Hepatocyte (in vitro differentiated cells): ENCODE measurements at regions not wholly inside any gene's neighbourhood (a gene's known extent, or its start where the extent isn't known, plus 50 kb on each side); places are given as distances from the start of the nearest gene placed in this dataset.

Experiments
- EZH2 ChIP-seq: fragments of 200-600 bp; sonication (generic); IDR thresholded peaks from 2 replicates; pipeline ENCODE4 v1.6.1; 2016; ENCODE audit warnings: antibody characterized with exemption, mild to moderate bottlenecking, borderline replicate concordance
- EZH2phosphoT487 ChIP-seq: fragments of 200-600 bp; sonication (generic); IDR thresholded peaks from one replicate; pipeline ENCODE4 v1.6.1; 2018; ENCODE audit warnings: antibody characterized with exemption, mild to moderate bottlenecking, low read depth, moderate library complexity; ENCODE audit not compliant: unreplicated experiment, severe bottlenecking
- TF ChIP-seq, protein P1 (sequence below): fragments of 200-600 bp; sonication (generic); IDR thresholded peaks from 2 replicates; pipeline ENCODE4 v1.5.1; 2016; ENCODE audit warnings: antibody characterized with exemption, mild to moderate bottlenecking; ENCODE audit not compliant: poor library complexity

DNA sequence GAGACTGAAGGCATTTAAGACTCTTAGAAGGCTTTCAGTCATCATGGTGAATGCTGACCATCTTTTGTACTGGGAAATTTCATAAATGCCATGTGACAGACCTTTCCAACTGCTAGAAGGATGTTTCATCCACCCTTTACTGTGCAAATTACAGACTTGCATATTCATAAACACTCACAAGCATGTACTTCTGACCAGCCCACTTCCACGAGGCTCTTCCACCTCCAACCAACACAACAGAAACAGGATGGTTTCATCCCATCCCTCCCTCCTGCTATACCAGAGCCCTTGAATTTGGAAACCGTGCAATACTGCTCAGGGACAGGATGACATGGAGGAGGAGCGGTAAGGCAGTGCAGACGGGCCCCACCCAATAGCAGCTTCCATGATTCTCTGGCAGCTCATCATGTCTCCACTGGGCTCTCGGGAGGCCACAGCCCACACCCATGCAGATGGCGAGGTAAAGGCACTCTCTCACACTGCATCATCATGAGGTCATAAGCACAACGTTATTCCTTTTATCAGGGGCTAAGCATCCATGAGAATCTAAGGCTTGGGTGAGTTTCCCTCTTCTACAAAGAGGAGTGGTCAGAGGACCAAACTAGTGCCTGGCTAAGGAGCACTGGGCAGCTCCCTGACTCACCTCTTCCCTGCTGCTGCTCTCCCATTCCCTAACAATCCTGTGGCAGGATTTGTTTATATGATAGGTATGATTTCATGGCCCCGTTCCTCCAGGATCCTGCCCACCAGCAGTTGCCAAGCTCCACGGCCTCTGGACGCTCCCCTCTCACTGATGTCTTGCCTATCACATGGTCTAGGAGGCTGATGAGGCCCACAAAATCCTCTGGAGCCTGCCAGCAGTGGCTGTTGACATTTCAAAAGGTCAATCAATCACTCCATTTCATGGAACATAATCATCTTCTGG is 94.4 kb upstream of the FSTL4 start:
- TF ChIP-seq, protein P1, sequence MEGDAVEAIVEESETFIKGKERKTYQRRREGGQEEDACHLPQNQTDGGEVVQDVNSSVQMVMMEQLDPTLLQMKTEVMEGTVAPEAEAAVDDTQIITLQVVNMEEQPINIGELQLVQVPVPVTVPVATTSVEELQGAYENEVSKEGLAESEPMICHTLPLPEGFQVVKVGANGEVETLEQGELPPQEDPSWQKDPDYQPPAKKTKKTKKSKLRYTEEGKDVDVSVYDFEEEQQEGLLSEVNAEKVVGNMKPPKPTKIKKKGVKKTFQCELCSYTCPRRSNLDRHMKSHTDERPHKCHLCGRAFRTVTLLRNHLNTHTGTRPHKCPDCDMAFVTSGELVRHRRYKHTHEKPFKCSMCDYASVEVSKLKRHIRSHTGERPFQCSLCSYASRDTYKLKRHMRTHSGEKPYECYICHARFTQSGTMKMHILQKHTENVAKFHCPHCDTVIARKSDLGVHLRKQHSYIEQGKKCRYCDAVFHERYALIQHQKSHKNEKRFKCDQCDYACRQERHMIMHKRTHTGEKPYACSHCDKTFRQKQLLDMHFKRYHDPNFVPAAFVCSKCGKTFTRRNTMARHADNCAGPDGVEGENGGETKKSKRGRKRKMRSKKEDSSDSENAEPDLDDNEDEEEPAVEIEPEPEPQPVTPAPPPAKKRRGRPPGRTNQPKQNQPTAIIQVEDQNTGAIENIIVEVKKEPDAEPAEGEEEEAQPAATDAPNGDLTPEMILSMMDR: no peak
- TF ChIP-seq EZH2: no peak
- TF ChIP-seq EZH2phosphoT487: no peak
